B cell (primary cell): ENCODE measurements at regions not wholly inside any gene's neighbourhood (a gene's known extent, or its start where the extent isn't known, plus 50 kb on each side); places are given as distances from the start of the nearest gene placed in this dataset.

ENCODE experiments used
- ATAC-seq: fragments of 200-7000 bp; cut with Tn5 transposase; one replicate; pipeline ENCODE4 v1.10.0; 2021; ENCODE audit warnings: low read depth, mild to moderate bottlenecking, moderate number of reproducible peaks, moderate library complexity
- CTCF ChIA-PET: fragments of 350-600 bp; sonication (Branson Sonifier 250); formaldehyde crosslinking; loops from one replicate; lab custom pipeline; 2021; ENCODE audit warnings: antibody characterized with exemption, inconsistent platforms; lab: Charles Lee
- POLR2A ChIA-PET: fragments of 350-600 bp; sonication (Branson Sonifier 250); formaldehyde crosslinking; loops from one replicate; lab custom pipeline; 2021; ENCODE audit warnings: antibody characterized with exemption; lab: Charles Lee
- DNase-seq: peaks from one replicate; pipeline ENCODE4 v3.0.0; 2013
- H2AFZ ChIP-seq: 2 replicates; pipeline ENCODE4 v1.6.1; 2012; ENCODE audit warnings: mild to moderate bottlenecking, low read depth, low read length; ENCODE audit not compliant: insufficient read depth, poor library complexity, severe bottlenecking
- H3K27ac ChIP-seq, 2 donors: 1 replicate in 1 of 2; 2 replicates in 1 of 2; pipeline ENCODE4 v1.5.1; 2012 to 2013; ENCODE audit warnings: low read length in 2 of 2, mild to moderate bottlenecking in 2 of 2, moderate library complexity in 1 of 2
- H3K27me3 ChIP-seq, 4 experiments: fragments of 200-600 bp in 1 of 4; sonication (generic) in 1 of 4; replicated peaks in 1 of 4; 1 replicate in 2 of 4; 2 replicates in 2 of 4; pipeline versions ENCODE4 v1.6.1 to v1.7.0; 2013 to 2016; ENCODE audit warnings: low read length in 3 of 4, mild to moderate bottlenecking in 2 of 4, mixed read lengths in 1 of 4, moderate library complexity in 1 of 4; ENCODE audit not compliant: insufficient read depth in 4 of 4, control insufficient read depth in 3 of 4; ENCODE audit errors: control extremely low read depth in 1 of 4
- H3K36me3 ChIP-seq, 2 experiments: replicated peaks in 1 of 2; 1 replicate in 1 of 2; 2 replicates in 1 of 2; pipeline versions ENCODE4 v1.6.1 to v1.7.1; 2013; ENCODE audit warnings: low read length in 1 of 2; ENCODE audit not compliant: insufficient read depth in 2 of 2, control insufficient read depth in 1 of 2; ENCODE audit errors: control extremely low read depth in 1 of 2, extremely low read depth in 1 of 2
- H3K4me1 ChIP-seq, 2 donors: fragments of 200-600 bp in 1 of 2; sonication (generic) in 1 of 2; 1 replicate in 1 of 2; 2 replicates in 1 of 2; pipeline versions ENCODE4 v1.5.1 to v1.6.1; 2013 to 2017; ENCODE audit warnings: low read length in 2 of 2; ENCODE audit not compliant: control insufficient read depth in 2 of 2, insufficient read depth in 2 of 2
- H3K4me2 ChIP-seq: replicated peaks from 2 replicates; pipeline ENCODE3; 2012; ENCODE audit warnings: mild to moderate bottlenecking, low read depth, low read length; ENCODE audit not compliant: poor library complexity, severe bottlenecking
- H3K4me3 ChIP-seq, 5 experiments: fragments of 200-600 bp in 1 of 5; sonication (generic) in 1 of 5; 1 replicate in 3 of 5; 2 replicates in 2 of 5; pipeline versions ENCODE4 v1.5.1 to v1.7.0; 2011 to 2016; ENCODE audit warnings: low read length in 4 of 5, mild to moderate bottlenecking in 4 of 5, low read depth in 2 of 5, control low read depth in 1 of 5, moderate library complexity in 1 of 5; ENCODE audit not compliant: insufficient read depth in 1 of 5; ENCODE audit errors: control extremely low read depth in 1 of 5, extremely low read depth in 1 of 5
- H3K79me2 ChIP-seq: fragments of 200-600 bp; sonication (generic); one replicate; pipeline ENCODE4 v1.6.0; 2016; ENCODE audit warnings: low read length; ENCODE audit not compliant: control insufficient read depth, insufficient read depth
- H3K9ac ChIP-seq: fragments of 200-600 bp; sonication (generic); 2 replicates; pipeline ENCODE4 v1.6.1; 2017; ENCODE audit warnings: mild to moderate bottlenecking, low read length, moderate library complexity
- H3K9me3 ChIP-seq, 3 donors: one replicate each; pipeline versions ENCODE4 v1.6.1 to v1.7.1; 2013; ENCODE audit warnings: low read length in 2 of 3; ENCODE audit not compliant: control insufficient read depth in 2 of 3, insufficient read depth in 1 of 3; ENCODE audit errors: control extremely low read depth in 1 of 3
- H4K20me1 ChIP-seq: 2 replicates; pipeline ENCODE4 v1.6.0; 2012; ENCODE audit warnings: mild to moderate bottlenecking, low read length; ENCODE audit not compliant: insufficient read depth, control insufficient read depth, poor library complexity, severe bottlenecking
- H3K27ac Mint-ChIP-seq: one replicate; pipeline ENCODE4 v1.8.0; 2021; ENCODE audit warnings: mixed read lengths
- H3K27me3 Mint-ChIP-seq: one replicate; pipeline ENCODE4 v1.8.0; 2021; ENCODE audit warnings: mixed read lengths
- H3K4me1 Mint-ChIP-seq: one replicate; pipeline ENCODE4 v1.8.0; 2021; ENCODE audit warnings: mixed read lengths
- H3K4me3 Mint-ChIP-seq: one replicate; pipeline ENCODE4 v1.8.0; 2021; ENCODE audit warnings: mixed read lengths
- H3K9me3 Mint-ChIP-seq: one replicate; pipeline ENCODE4 v1.8.0; 2022; ENCODE audit warnings: mixed read lengths; ENCODE audit not compliant: insufficient read depth
- EZH2 ChIP-seq: IDR thresholded peaks from 2 replicates; pipeline ENCODE4 v1.6.1; 2012; ENCODE audit warnings: borderline replicate concordance, low read depth, mild to moderate bottlenecking, moderate library complexity, low read length; ENCODE audit not compliant: insufficient read depth, poor library complexity, severe bottlenecking
- WGBS: methylation state at CpG from one replicate; pipeline ENCODE4 v1.1.5; 2013; ENCODE audit warnings: missing lambda C conversion rate; ENCODE audit not compliant: insufficient coverage; 5-methylcytosine and 5-hydroxymethylcytosine counted together
- intact Hi-C: fragments of 100-400 bp; cut with micrococcal nuclease; formaldehyde crosslinking; loops from one replicate; pipeline ENCODE4 v1.10.0; 2022
- TF ChIP-seq, protein P1 (sequence below): fragments of 200-600 bp; IDR thresholded peaks from one replicate; pipeline ENCODE4 v1.8.0; 2022; ENCODE audit warnings: antibody characterized with exemption, mild to moderate bottlenecking

DNA sequence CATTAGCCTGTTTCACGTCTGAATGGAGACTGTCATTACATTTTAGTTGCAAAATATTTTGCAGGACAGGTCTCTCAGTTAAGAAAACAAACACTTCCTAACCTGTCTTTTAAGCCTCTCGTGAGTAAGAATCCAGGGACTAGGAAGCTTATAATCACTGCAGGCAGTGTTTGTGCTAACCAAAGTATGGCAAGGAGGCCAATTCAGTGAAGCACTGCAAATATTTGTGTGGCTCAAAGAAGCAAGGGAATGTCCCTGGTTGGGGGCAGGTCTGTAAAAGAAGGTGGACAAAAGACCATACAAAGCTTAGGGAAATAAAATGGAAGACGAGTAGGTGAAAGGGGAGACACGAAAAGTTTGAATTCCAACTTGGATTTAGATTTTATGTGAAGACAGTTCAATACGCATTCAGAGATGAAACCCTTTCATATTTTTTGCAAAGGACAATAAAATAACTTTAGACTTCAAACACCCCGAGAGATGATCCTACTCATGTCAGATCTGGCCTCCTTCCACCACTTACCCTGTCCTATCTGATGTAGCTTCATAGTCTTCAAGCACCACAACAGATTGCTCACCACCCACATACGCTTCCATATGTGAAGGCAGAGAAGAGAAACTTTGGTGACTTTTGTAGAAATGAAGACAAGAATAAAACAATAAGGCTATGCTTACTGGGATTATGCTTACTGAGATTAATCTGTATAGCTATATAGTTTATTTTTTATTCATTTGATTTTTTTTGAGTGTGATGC, 240.9 kb downstream of the TUSC7 start:
- ATAC-seq: no peak
- Histone ChIP-seq H3K9me3 (no peaks in the 10 kb centered on the region), H4K20me1 (no peaks in the 10 kb centered on the region), H3K9ac (no peak overlapping the region), H2AFZ (no peak overlapping the region), H3K4me3 (no peak overlapping the region), H3K4me2 (no peak overlapping the region), H3K4me1 (no peaks in the 10 kb centered on the region), H3K27me3 (no peaks in the 10 kb centered on the region), H3K79me2 (no peaks in the 10 kb centered on the region), H3K27ac (no peak overlapping the region), H3K36me3 (no peaks in the 10 kb centered on the region)
- H3K27me3 Mint-ChIP-seq: no peaks in the 10 kb centered on the region
- intact Hi-C loops: no loop called here
- H3K4me3 Mint-ChIP-seq: no peak overlapping the region
- ChIA-PET POLR2A (no interaction called here), CTCF (interaction anchor here (0.5 kb wide), 1 partner anchor 52 kb away, joined by 3 read pairs; no protein-coding TSS in a partner anchor)
- TF ChIP-seq, protein P1, sequence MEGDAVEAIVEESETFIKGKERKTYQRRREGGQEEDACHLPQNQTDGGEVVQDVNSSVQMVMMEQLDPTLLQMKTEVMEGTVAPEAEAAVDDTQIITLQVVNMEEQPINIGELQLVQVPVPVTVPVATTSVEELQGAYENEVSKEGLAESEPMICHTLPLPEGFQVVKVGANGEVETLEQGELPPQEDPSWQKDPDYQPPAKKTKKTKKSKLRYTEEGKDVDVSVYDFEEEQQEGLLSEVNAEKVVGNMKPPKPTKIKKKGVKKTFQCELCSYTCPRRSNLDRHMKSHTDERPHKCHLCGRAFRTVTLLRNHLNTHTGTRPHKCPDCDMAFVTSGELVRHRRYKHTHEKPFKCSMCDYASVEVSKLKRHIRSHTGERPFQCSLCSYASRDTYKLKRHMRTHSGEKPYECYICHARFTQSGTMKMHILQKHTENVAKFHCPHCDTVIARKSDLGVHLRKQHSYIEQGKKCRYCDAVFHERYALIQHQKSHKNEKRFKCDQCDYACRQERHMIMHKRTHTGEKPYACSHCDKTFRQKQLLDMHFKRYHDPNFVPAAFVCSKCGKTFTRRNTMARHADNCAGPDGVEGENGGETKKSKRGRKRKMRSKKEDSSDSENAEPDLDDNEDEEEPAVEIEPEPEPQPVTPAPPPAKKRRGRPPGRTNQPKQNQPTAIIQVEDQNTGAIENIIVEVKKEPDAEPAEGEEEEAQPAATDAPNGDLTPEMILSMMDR: no peak
- no peak for TF ChIP-seq EZH2
- H3K9me3 Mint-ChIP-seq: no peaks in the 10 kb centered on the region
- WGBS: 59% methylated on average over 2 of the region's 7 CpGs
- no peaks in the 10 kb centered on the region for H3K4me1 Mint-ChIP-seq
- no peak overlapping the region for H3K27ac Mint-ChIP-seq
- DNase-seq: no peak

DNA sequence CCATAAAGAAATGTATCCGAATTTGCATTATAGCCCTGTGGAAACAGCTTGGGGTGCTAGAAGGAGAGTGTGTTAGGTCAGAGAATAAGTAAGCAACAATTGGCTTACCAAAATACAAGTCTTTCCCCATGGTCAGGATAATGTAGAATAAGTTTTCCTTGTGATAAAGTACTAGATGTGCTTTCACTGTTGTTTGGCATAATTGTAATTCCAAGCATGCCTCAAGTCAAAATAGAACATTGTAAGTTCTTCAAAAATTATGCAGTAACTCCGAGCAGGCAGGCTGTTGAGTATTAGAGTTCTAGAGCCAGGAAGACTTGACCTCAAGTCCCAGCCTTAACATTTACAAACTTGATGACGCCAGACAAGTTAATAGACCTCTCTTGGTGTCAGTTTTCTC, 242.0 kb downstream of the TUSC7 start:
- DNase-seq (no peak), ATAC-seq (no peak)
- H3K27me3 Mint-ChIP-seq: no peaks in the 10 kb centered on the region
- no peaks in the 10 kb centered on the region for H3K27me3 ChIP-seq
- H3K4me1 ChIP-seq: no peaks in the 10 kb centered on the region
- TF ChIP-seq, protein P1: no peak
- no peak for TF ChIP-seq EZH2
- H2AFZ ChIP-seq: no peak overlapping the region
- H3K4me3 Mint-ChIP-seq: no peak overlapping the region
- H3K36me3 ChIP-seq: no peaks in the 10 kb centered on the region
- H3K4me3 ChIP-seq: no peak overlapping the region
- H3K27ac Mint-ChIP-seq: no peak overlapping the region
- ChIA-PET POLR2A (no interaction called here), CTCF (no interaction called here)
- no peaks in the 10 kb centered on the region for H3K4me1 Mint-ChIP-seq
- no peaks in the 10 kb centered on the region for H3K79me2 ChIP-seq
- WGBS: no CpG with 5 or more reads among the region's 3 CpGs
- peaks cover 2% of the 10 kb centered on the region for H3K9me3 Mint-ChIP-seq
- no peak overlapping the region for H3K9ac ChIP-seq
- no peaks in the 10 kb centered on the region for H4K20me1 ChIP-seq
- no peak overlapping the region for H3K27ac ChIP-seq
- H3K9me3 ChIP-seq: no peaks in the 10 kb centered on the region
- intact Hi-C loops: no loop called here
- no peak overlapping the region for H3K4me2 ChIP-seq
